Ovary (tissue), 3 donors: ENCODE measurements at regions not wholly inside any gene's neighbourhood (a gene's known extent, or its start where the extent isn't known, plus 50 kb on each side); places are given as distances from the start of the nearest gene placed in this dataset.

Experiments
- EP300 ChIP-seq: sonication (generic); formaldehyde crosslinking; IDR thresholded peaks from one replicate; pipeline ENCODE4 v1.6.1; 2017; ENCODE audit warnings: antibody characterized with exemption
- POLR2A ChIP-seq: fragments of 450-650 bp; IDR thresholded peaks from one replicate; pipeline ENCODE4 v1.6.1; 2017; ENCODE audit warnings: antibody characterized with exemption, mild to moderate bottlenecking, moderate library complexity
- TF ChIP-seq, protein P1 (sequence below), 3 donors: fragments of 450-650 bp in 2 of 3; fragments of 200-600 bp in 1 of 3; IDR thresholded peaks; one replicate each; pipeline versions ENCODE4 v1.5.1 to v1.8.0; 2016 to 2022; ENCODE audit warnings: antibody characterized with exemption in 3 of 3, mild to moderate bottlenecking in 1 of 3
- donor health status: DM: no; HTN: no; CAD: no.

DNA sequence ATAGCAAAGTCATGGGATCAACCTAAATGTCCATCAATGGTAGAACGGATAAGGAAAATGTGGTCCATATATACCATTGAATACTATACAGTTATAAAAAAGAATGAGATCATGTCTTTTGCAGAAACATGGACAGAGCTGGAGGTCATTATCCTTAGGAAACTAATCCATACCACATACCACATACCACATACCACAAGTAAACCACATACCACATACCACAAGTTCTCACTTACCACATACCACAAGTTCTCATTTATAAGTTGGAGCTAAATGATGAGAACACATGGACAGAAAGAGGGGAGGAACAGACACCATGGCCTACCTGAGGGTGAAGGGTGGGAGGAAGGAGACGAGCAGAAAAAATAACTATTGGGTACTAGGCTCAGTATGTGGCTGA lies 154.6 kb upstream of the GHR start:
- TF ChIP-seq, protein P1, sequence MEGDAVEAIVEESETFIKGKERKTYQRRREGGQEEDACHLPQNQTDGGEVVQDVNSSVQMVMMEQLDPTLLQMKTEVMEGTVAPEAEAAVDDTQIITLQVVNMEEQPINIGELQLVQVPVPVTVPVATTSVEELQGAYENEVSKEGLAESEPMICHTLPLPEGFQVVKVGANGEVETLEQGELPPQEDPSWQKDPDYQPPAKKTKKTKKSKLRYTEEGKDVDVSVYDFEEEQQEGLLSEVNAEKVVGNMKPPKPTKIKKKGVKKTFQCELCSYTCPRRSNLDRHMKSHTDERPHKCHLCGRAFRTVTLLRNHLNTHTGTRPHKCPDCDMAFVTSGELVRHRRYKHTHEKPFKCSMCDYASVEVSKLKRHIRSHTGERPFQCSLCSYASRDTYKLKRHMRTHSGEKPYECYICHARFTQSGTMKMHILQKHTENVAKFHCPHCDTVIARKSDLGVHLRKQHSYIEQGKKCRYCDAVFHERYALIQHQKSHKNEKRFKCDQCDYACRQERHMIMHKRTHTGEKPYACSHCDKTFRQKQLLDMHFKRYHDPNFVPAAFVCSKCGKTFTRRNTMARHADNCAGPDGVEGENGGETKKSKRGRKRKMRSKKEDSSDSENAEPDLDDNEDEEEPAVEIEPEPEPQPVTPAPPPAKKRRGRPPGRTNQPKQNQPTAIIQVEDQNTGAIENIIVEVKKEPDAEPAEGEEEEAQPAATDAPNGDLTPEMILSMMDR (IDR thresholded peaks at IDR 0.05) = no peak
- TF ChIP-seq POLR2A (no peak), EP300 (no peak)
